ENCODE measurements at regions not wholly inside any gene's neighbourhood (a gene's known extent, or its start where the extent isn't known, plus 50 kb on each side); places are given as distances from the start of the nearest gene placed in this dataset.

- Mint-ChIP-seq H3K4me3 (no peak overlapping the region), H3K9me3 (peaks cover 5% of the 10 kb centered on the region), H3K27ac (ENCODE audit: low read depth) (no peak overlapping the region), H3K27me3 (no peaks in the 10 kb centered on the region), H3K36me3 (ENCODE audit: insufficient read depth) (no peaks in the 10 kb centered on the region), H3K4me1 (peaks cover 2% of the 10 kb centered on the region)
- ATAC-seq (replicated peaks; ENCODE audit: extremely low read depth, poor library complexity, severe bottlenecking): no peak
- DNase-seq (ENCODE audit: low spot score in 2 of 2): no peak
These were observed 69.5 kb upstream of the GDF10 start for GRCh38 chr10:47230482-47230881.

- H3K36me3 Mint-ChIP-seq (ENCODE audit: insufficient read depth): no peaks in the 10 kb centered on the region
- peaks cover 5% of the 10 kb centered on the region for H3K9me3 Mint-ChIP-seq
- no peak overlapping the region for H3K4me3 Mint-ChIP-seq
- H3K4me1 Mint-ChIP-seq: no peaks in the 10 kb centered on the region
- no peak overlapping the region for H3K27ac Mint-ChIP-seq (ENCODE audit: low read depth)
- ATAC-seq (replicated peaks; ENCODE audit: extremely low read depth, poor library complexity, severe bottlenecking) (no peak), DNase-seq (ENCODE audit: low spot score in 2 of 2) (no peak)
- no peaks in the 10 kb centered on the region for H3K27me3 Mint-ChIP-seq
These were observed 69.0 kb upstream of the GDF10 start for GRCh38 chr10:47230957-47231356.

- DNase-seq (ENCODE audit: low spot score in 2 of 2): no peak
- H3K9me3 Mint-ChIP-seq: peaks cover 5% of the 10 kb centered on the region
- no peak for ATAC-seq (replicated peaks; ENCODE audit: extremely low read depth, poor library complexity, severe bottlenecking)
These were observed 68.6 kb upstream of the GDF10 start for GRCh38 chr10:47231414-47231813.

GRCh38 chr10:47233631-47234030 lies 66.4 kb upstream of the GDF10 start:
- Mint-ChIP-seq H3K4me1 (peaks cover 5% of the 10 kb centered on the region), H3K27ac (ENCODE audit: low read depth) (no peak overlapping the region), H3K27me3 (no peaks in the 10 kb centered on the region), H3K36me3 (ENCODE audit: insufficient read depth) (no peaks in the 10 kb centered on the region), H3K4me3 (no peak overlapping the region), H3K9me3 (peaks cover 5% of the 10 kb centered on the region)
- DNase-seq (ENCODE audit: low spot score in 2 of 2) (no peak), ATAC-seq (replicated peaks; ENCODE audit: extremely low read depth, poor library complexity, severe bottlenecking) (no peak)

More at GRCh38 chr10:47231414-47231813, 68.6 kb upstream of the GDF10 start:
- Mint-ChIP-seq H3K27me3 (no peaks in the 10 kb centered on the region), H3K4me1 (no peaks in the 10 kb centered on the region), H3K27ac (ENCODE audit: low read depth) (no peak overlapping the region), H3K4me3 (no peak overlapping the region), H3K36me3 (ENCODE audit: insufficient read depth) (no peaks in the 10 kb centered on the region)

- ATAC-seq (replicated peaks; ENCODE audit: extremely low read depth, poor library complexity, severe bottlenecking) (no peak), DNase-seq (ENCODE audit: low spot score in 2 of 2) (no peak)
- Mint-ChIP-seq H3K36me3 (ENCODE audit: insufficient read depth) (no peaks in the 10 kb centered on the region), H3K27ac (ENCODE audit: low read depth) (no peak overlapping the region), H3K4me3 (no peak overlapping the region), H3K27me3 (no peaks in the 10 kb centered on the region), H3K4me1 (peaks cover 5% of the 10 kb centered on the region), H3K9me3 (no peaks in the 10 kb centered on the region)
These were observed 64.5 kb upstream of the GDF10 start for GRCh38 chr10:47235484-47235883.

GRCh38 chr10:47237316-47238260 lies 62.4 kb upstream of the GDF10 start:
- H3K4me1 Mint-ChIP-seq: peaks cover 9% of the 10 kb centered on the region
- H3K27ac Mint-ChIP-seq (ENCODE audit: low read depth): no peak overlapping the region
- no peaks in the 10 kb centered on the region for H3K27me3 Mint-ChIP-seq
- no peak overlapping the region for H3K4me3 Mint-ChIP-seq
- no peaks in the 10 kb centered on the region for H3K9me3 Mint-ChIP-seq
- no peaks in the 10 kb centered on the region for H3K36me3 Mint-ChIP-seq (ENCODE audit: insufficient read depth)
- DNase-seq (ENCODE audit: low spot score in 2 of 2) (no peak), ATAC-seq (replicated peaks; ENCODE audit: extremely low read depth, poor library complexity, severe bottlenecking) (no peak)

- Mint-ChIP-seq H3K36me3 (ENCODE audit: insufficient read depth) (no peaks in the 10 kb centered on the region), H3K27me3 (no peaks in the 10 kb centered on the region), H3K9me3 (no peaks in the 10 kb centered on the region), H3K27ac (ENCODE audit: low read depth) (no peak overlapping the region), H3K4me3 (no peak overlapping the region), H3K4me1 (peaks cover 15% of the 10 kb centered on the region)
- ATAC-seq (replicated peaks; ENCODE audit: extremely low read depth, poor library complexity, severe bottlenecking): no peak
- DNase-seq (ENCODE audit: low spot score in 2 of 2): no peak
These were observed 61.5 kb upstream of the GDF10 start for GRCh38 chr10:47238331-47239095.

GRCh38 chr10:47239211-47239610 lies 60.8 kb upstream of the GDF10 start:
- Mint-ChIP-seq H3K27ac (ENCODE audit: low read depth) (no peak overlapping the region), H3K36me3 (ENCODE audit: insufficient read depth) (no peaks in the 10 kb centered on the region), H3K4me1 (peaks cover 15% of the 10 kb centered on the region), H3K4me3 (no peak overlapping the region), H3K27me3 (no peaks in the 10 kb centered on the region), H3K9me3 (no peaks in the 10 kb centered on the region)
- DNase-seq (ENCODE audit: low spot score in 2 of 2) (no peak), ATAC-seq (replicated peaks; ENCODE audit: extremely low read depth, poor library complexity, severe bottlenecking) (no peak)

GRCh38 chr10:47240173-47240572 lies 59.8 kb upstream of the GDF10 start:
- no peaks in the 10 kb centered on the region for H3K36me3 Mint-ChIP-seq (ENCODE audit: insufficient read depth)

GRCh38 chr10:47241256-47241655 lies 58.7 kb upstream of the GDF10 start:
- H3K4me1 Mint-ChIP-seq: peaks cover 15% of the 10 kb centered on the region

More at GRCh38 chr10:47240173-47240572, 59.8 kb upstream of the GDF10 start:
- DNase-seq (ENCODE audit: low spot score in 2 of 2) (no peak), ATAC-seq (replicated peaks; ENCODE audit: extremely low read depth, poor library complexity, severe bottlenecking) (no peak)
- Mint-ChIP-seq H3K9me3 (no peaks in the 10 kb centered on the region), H3K4me3 (no peak overlapping the region), H3K27me3 (no peaks in the 10 kb centered on the region), H3K27ac (ENCODE audit: low read depth) (no peak overlapping the region), H3K4me1 (peaks cover 15% of the 10 kb centered on the region)

GRCh38 chr10:47241946-47242867 lies 57.8 kb upstream of the GDF10 start:
- Mint-ChIP-seq H3K36me3 (ENCODE audit: insufficient read depth) (no peaks in the 10 kb centered on the region), H3K27ac (ENCODE audit: low read depth) (no peak overlapping the region), H3K9me3 (no peaks in the 10 kb centered on the region), H3K4me3 (no peak overlapping the region), H3K27me3 (no peaks in the 10 kb centered on the region), H3K4me1 (peaks cover 15% of the 10 kb centered on the region)
- DNase-seq (ENCODE audit: low spot score in 2 of 2): no peak
- ATAC-seq (replicated peaks; ENCODE audit: extremely low read depth, poor library complexity, severe bottlenecking): no peak

More at GRCh38 chr10:47241256-47241655, 58.7 kb upstream of the GDF10 start:
- Mint-ChIP-seq H3K27ac (ENCODE audit: low read depth) (no peak overlapping the region), H3K4me3 (no peak overlapping the region), H3K36me3 (ENCODE audit: insufficient read depth) (no peaks in the 10 kb centered on the region), H3K27me3 (no peaks in the 10 kb centered on the region), H3K9me3 (no peaks in the 10 kb centered on the region)
- no peak for DNase-seq (ENCODE audit: low spot score in 2 of 2)
- ATAC-seq (replicated peaks; ENCODE audit: extremely low read depth, poor library complexity, severe bottlenecking): no peak

GRCh38 chr10:47243356-47243755 lies 56.6 kb upstream of the GDF10 start:
- ATAC-seq (replicated peaks; ENCODE audit: extremely low read depth, poor library complexity, severe bottlenecking) (no peak), DNase-seq (ENCODE audit: low spot score in 2 of 2) (no peak)
- Mint-ChIP-seq H3K27ac (ENCODE audit: low read depth) (no peak overlapping the region), H3K27me3 (no peaks in the 10 kb centered on the region), H3K4me1 (peaks cover 11% of the 10 kb centered on the region), H3K9me3 (no peaks in the 10 kb centered on the region), H3K36me3 (ENCODE audit: insufficient read depth) (peaks cover 2% of the 10 kb centered on the region), H3K4me3 (no peak overlapping the region)
